ENCODE measurements at regions not wholly inside any gene's neighbourhood (a gene's known extent, or its start where the extent isn't known, plus 50 kb on each side); places are given as distances from the start of the nearest gene placed in this dataset.

GRCh38 chr17:71409137-71409536 lies 711.7 kb upstream of the SOX9 start:
- no peak for TF ChIP-seq CTCF (IDR thresholded peaks at IDR 0.05)
- Histone ChIP-seq H3K36me3 (no peaks in the 10 kb centered on the region), H3K9me3 (no peaks in the 10 kb centered on the region), H3K4me3 (ENCODE audit: low read depth in 1 of 2, low read length in 1 of 2) (no peak overlapping the region), H3K4me1 (ENCODE audit: control insufficient read depth in 1 of 2, insufficient read depth in 1 of 2, low read depth in 1 of 2, low read length in 1 of 2) (no peaks in the 10 kb centered on the region), H3K27ac (no peak overlapping the region), H3K27me3 (no peaks in the 10 kb centered on the region)

GRCh38 chr17:71409712-71410111 lies 711.1 kb upstream of the SOX9 start:
- no peak for TF ChIP-seq CTCF (IDR thresholded peaks at IDR 0.05)
- no peak overlapping the region for H3K4me3 ChIP-seq (ENCODE audit: low read depth in 1 of 2, low read length in 1 of 2)
- no peaks in the 10 kb centered on the region for H3K9me3 ChIP-seq
- H3K36me3 ChIP-seq, result no peaks in the 10 kb centered on the region
- H3K27me3 ChIP-seq, result no peaks in the 10 kb centered on the region
- H3K27ac ChIP-seq, result no peak overlapping the region
- H3K4me1 ChIP-seq (ENCODE audit: control insufficient read depth in 1 of 2, insufficient read depth in 1 of 2, low read depth in 1 of 2, low read length in 1 of 2), result no peaks in the 10 kb centered on the region

GRCh38 chr17:71412803-71413202 lies 708.0 kb upstream of the SOX9 start:
- Histone ChIP-seq H3K36me3 (no peaks in the 10 kb centered on the region), H3K27ac (no peak overlapping the region), H3K27me3 (no peaks in the 10 kb centered on the region), H3K9me3 (no peaks in the 10 kb centered on the region), H3K4me1 (ENCODE audit: control insufficient read depth in 1 of 2, insufficient read depth in 1 of 2, low read depth in 1 of 2, low read length in 1 of 2) (no peaks in the 10 kb centered on the region), H3K4me3 (ENCODE audit: low read depth in 1 of 2, low read length in 1 of 2) (no peak overlapping the region)
- no peak for TF ChIP-seq CTCF (IDR thresholded peaks at IDR 0.05)

GRCh38 chr17:71413935-71414334 lies 706.9 kb upstream of the SOX9 start:
- H3K4me1 ChIP-seq (ENCODE audit: control insufficient read depth in 1 of 2, insufficient read depth in 1 of 2, low read depth in 1 of 2, low read length in 1 of 2), result no peaks in the 10 kb centered on the region
- no peak overlapping the region for H3K4me3 ChIP-seq (ENCODE audit: low read depth in 1 of 2, low read length in 1 of 2)
- TF ChIP-seq CTCF (IDR thresholded peaks at IDR 0.05), result no peak
- no peak overlapping the region for H3K27ac ChIP-seq
- no peaks in the 10 kb centered on the region for H3K36me3 ChIP-seq
- no peaks in the 10 kb centered on the region for H3K27me3 ChIP-seq
- H3K9me3 ChIP-seq, result no peaks in the 10 kb centered on the region

- TF ChIP-seq CTCF (IDR thresholded peaks at IDR 0.05), result no peak
- Histone ChIP-seq H3K36me3 (no peaks in the 10 kb centered on the region), H3K4me1 (ENCODE audit: control insufficient read depth in 1 of 2, insufficient read depth in 1 of 2, low read depth in 1 of 2, low read length in 1 of 2) (no peaks in the 10 kb centered on the region), H3K9me3 (no peaks in the 10 kb centered on the region), H3K27ac (no peak overlapping the region), H3K4me3 (ENCODE audit: low read depth in 1 of 2, low read length in 1 of 2) (no peak overlapping the region), H3K27me3 (no peaks in the 10 kb centered on the region)
Measured at GRCh38 chr17:71417142-71417541, 703.7 kb upstream of the SOX9 start.

- TF ChIP-seq CTCF (IDR thresholded peaks at IDR 0.05), result no peak
- Histone ChIP-seq H3K4me1 (ENCODE audit: control insufficient read depth in 1 of 2, insufficient read depth in 1 of 2, low read depth in 1 of 2, low read length in 1 of 2) (no peaks in the 10 kb centered on the region), H3K4me3 (ENCODE audit: low read depth in 1 of 2, low read length in 1 of 2) (no peak overlapping the region), H3K9me3 (no peaks in the 10 kb centered on the region), H3K36me3 (no peaks in the 10 kb centered on the region), H3K27ac (no peak overlapping the region), H3K27me3 (no peaks in the 10 kb centered on the region)
Measured at GRCh38 chr17:71422968-71423367, 697.9 kb upstream of the SOX9 start.
